ENCODE measurements at regions not wholly inside any gene's neighbourhood (a gene's known extent, or its start where the extent isn't known, plus 50 kb on each side); places are given as distances from the start of the nearest gene placed in this dataset.
"Not testable (repeated sequence)": the region's sequence is repeated elsewhere in the genome, so short reads cannot be mapped to it uniquely, and the experiment has no call there.

DNA sequence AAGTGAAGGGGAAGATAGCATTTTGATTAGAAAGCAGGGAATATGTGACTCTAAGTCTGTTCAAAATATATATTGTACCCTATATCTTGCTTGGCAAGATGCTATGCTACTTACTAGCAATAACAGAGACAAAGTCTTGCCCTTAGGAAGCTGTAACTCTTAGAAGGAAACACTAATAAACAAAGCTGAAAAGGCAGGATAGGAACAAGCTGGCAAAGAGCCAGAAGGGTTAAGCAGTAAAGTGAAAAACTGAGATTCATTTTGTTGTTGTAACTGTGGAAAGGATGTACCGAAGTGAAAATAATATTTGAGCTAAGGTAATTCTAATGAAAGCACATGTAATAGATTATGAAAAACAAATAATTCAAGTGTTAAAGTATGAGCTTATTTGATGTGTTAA, 527.1 kb upstream of the FLRT2 start:
- no peaks in the 10 kb centered on the region for H3K27me3 ChIP-seq (replicated peaks; ENCODE audit: control insufficient read depth, insufficient read depth, low read length)
- no peak for DNase-seq (ENCODE audit: extremely low read depth, insufficient read length)
- no peak overlapping the region for H3K4me3 ChIP-seq (replicated peaks; ENCODE audit: low read depth, low read length)
- no peaks in the 10 kb centered on the region for H3K36me3 ChIP-seq (ENCODE audit: control insufficient read depth, insufficient read depth, low read length)
- TF ChIP-seq CTCF (IDR thresholded peaks at IDR 0.05; ENCODE audit: insufficient read depth, low read length, poor library complexity, severe bottlenecking), result no peak

GRCh38 chr14:85003805-85004204, 526.1 kb upstream of the FLRT2 start:
- no peak for TF ChIP-seq CTCF (IDR thresholded peaks at IDR 0.05; ENCODE audit: insufficient read depth, low read length, poor library complexity, severe bottlenecking)
- no peak for DNase-seq (ENCODE audit: extremely low read depth, insufficient read length)
- H3K4me3 ChIP-seq (replicated peaks; ENCODE audit: low read depth, low read length), result no peak overlapping the region
- H3K27me3 ChIP-seq (replicated peaks; ENCODE audit: control insufficient read depth, insufficient read depth, low read length), result no peaks in the 10 kb centered on the region
- H3K36me3 ChIP-seq (ENCODE audit: control insufficient read depth, insufficient read depth, low read length), result no peaks in the 10 kb centered on the region

GRCh38 chr14:85009506-85009905, 520.4 kb upstream of the FLRT2 start:
- no peak overlapping the region for H3K4me3 ChIP-seq (replicated peaks; ENCODE audit: low read depth, low read length)
- H3K36me3 ChIP-seq (ENCODE audit: control insufficient read depth, insufficient read depth, low read length), result no peaks in the 10 kb centered on the region
- H3K27me3 ChIP-seq (replicated peaks; ENCODE audit: control insufficient read depth, insufficient read depth, low read length), result no peaks in the 10 kb centered on the region
- TF ChIP-seq CTCF (IDR thresholded peaks at IDR 0.05; ENCODE audit: insufficient read depth, low read length, poor library complexity, severe bottlenecking), result no peak
- no peak for DNase-seq (ENCODE audit: extremely low read depth, insufficient read length)

- no peak for DNase-seq (ENCODE audit: extremely low read depth, insufficient read length)
- H3K27me3 ChIP-seq (replicated peaks; ENCODE audit: control insufficient read depth, insufficient read depth, low read length), result no peaks in the 10 kb centered on the region
- no peak for TF ChIP-seq CTCF (IDR thresholded peaks at IDR 0.05; ENCODE audit: insufficient read depth, low read length, poor library complexity, severe bottlenecking)
Observed at GRCh38 chr14:85010186-85010585, 519.8 kb upstream of the FLRT2 start.

DNA sequence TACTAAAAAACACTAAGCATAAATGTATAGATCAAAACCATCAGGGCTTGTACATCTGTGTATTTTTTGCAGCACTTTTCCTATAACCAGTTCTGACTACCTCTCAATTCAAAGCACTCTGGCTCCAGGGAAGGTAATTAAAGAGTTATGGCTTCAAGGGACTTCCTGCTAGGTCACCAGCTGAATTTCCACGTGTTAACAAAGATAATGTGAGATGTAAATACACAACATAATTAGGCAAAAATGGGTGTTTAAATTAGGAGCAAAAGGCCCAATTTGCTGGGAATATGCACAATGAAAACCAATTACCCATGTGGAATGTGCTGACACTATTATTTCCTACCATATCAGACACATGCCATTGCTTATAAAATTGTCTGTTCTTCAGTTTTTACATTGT, 513.4 kb upstream of the FLRT2 start:
- no peak for DNase-seq (ENCODE audit: extremely low read depth, insufficient read length)
- H3K36me3 ChIP-seq (ENCODE audit: control insufficient read depth, insufficient read depth, low read length), result no peaks in the 10 kb centered on the region
- H3K27me3 ChIP-seq (replicated peaks; ENCODE audit: control insufficient read depth, insufficient read depth, low read length), result no peaks in the 10 kb centered on the region
- H3K4me3 ChIP-seq (replicated peaks; ENCODE audit: low read depth, low read length), result no peak overlapping the region
- TF ChIP-seq CTCF (IDR thresholded peaks at IDR 0.05; ENCODE audit: insufficient read depth, low read length, poor library complexity, severe bottlenecking), result no peak

More at GRCh38 chr14:85010186-85010585, 519.8 kb upstream of the FLRT2 start:
- Histone ChIP-seq H3K36me3 (ENCODE audit: control insufficient read depth, insufficient read depth, low read length) (no peaks in the 10 kb centered on the region), H3K4me3 (replicated peaks; ENCODE audit: low read depth, low read length) (no peak overlapping the region)

- not testable (repeated sequence) for H3K36me3 ChIP-seq (ENCODE audit: control insufficient read depth, insufficient read depth, low read length); H3K4me3 ChIP-seq (replicated peaks; ENCODE audit: low read depth, low read length); H3K27me3 ChIP-seq (replicated peaks; ENCODE audit: control insufficient read depth, insufficient read depth, low read length); DNase-seq (ENCODE audit: extremely low read depth, insufficient read length)
Observed at GRCh38 chr14:85023866-85024265, 506.1 kb upstream of the FLRT2 start.
